Right lobe of liver (tissue), 4 donors: ENCODE measurements at regions not wholly inside any gene's neighbourhood (a gene's known extent, or its start where the extent isn't known, plus 50 kb on each side); places are given as distances from the start of the nearest gene placed in this dataset.

Experiments
- POLR2A ChIP-seq: fragments of 450-650 bp; IDR thresholded peaks from one replicate; pipeline ENCODE4 v1.6.1; 2017; ENCODE audit warnings: antibody characterized with exemption, mild to moderate bottlenecking
- TF ChIP-seq, protein P1 (sequence below), 4 donors: fragments of 200-600 bp in 3 of 4; fragments of 450-650 bp in 1 of 4; IDR thresholded peaks; one replicate each; pipeline versions ENCODE4 v1.5.1 to v1.8.0; 2016 to 2022; ENCODE audit warnings: antibody characterized with exemption in 4 of 4, mild to moderate bottlenecking in 2 of 4
- donor health status: DM: no; HTN: no; CAD: no.
- donor health status: DM: no; HTN: no; CAD: no.
- donor health status: DM: no; HTN: yes; CAD: no.

DNA sequence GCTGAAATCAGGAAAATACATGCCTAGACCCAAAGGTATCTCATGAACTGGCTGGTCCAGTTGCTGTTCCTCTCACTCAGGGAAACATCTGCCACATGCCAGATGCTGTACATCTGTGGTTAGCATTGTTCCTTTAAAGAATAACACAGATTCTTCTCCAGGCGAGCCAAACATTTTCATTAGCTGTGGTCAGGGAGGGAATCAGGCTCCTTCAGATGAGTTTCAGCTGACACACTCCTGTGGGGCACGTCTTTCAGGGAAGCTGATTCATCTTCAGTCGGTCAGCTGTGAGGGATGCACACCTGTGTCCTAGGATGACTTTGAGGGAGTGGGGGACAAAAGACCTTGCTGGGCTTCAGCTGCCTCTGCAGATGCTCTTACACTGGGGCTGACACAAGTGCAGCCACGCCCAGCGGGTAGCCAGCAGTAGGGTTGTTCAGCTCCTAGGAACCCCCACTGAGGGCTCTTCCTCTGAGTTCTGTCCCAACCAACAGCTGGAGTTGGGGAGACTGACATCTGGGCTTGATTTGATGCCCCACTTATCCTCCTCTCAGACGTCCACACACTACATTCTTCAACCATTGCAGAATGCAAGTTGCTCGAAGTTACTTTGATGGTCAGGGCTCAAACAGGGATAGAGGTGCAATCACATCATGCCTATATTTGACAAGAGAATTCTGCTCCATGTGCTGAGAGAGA, 155.0 kb downstream of the NUAK1 start:
- TF ChIP-seq, protein P1, sequence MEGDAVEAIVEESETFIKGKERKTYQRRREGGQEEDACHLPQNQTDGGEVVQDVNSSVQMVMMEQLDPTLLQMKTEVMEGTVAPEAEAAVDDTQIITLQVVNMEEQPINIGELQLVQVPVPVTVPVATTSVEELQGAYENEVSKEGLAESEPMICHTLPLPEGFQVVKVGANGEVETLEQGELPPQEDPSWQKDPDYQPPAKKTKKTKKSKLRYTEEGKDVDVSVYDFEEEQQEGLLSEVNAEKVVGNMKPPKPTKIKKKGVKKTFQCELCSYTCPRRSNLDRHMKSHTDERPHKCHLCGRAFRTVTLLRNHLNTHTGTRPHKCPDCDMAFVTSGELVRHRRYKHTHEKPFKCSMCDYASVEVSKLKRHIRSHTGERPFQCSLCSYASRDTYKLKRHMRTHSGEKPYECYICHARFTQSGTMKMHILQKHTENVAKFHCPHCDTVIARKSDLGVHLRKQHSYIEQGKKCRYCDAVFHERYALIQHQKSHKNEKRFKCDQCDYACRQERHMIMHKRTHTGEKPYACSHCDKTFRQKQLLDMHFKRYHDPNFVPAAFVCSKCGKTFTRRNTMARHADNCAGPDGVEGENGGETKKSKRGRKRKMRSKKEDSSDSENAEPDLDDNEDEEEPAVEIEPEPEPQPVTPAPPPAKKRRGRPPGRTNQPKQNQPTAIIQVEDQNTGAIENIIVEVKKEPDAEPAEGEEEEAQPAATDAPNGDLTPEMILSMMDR (IDR thresholded peaks at IDR 0.05), result no peak
- TF ChIP-seq POLR2A, result no peak
